CD4-positive, alpha-beta T cell treated with Interleukin-17A for 4 hours (primary cell): ENCODE measurements at regions not wholly inside any gene's neighbourhood (a gene's known extent, or its start where the extent isn't known, plus 50 kb on each side); places are given as distances from the start of the nearest gene placed in this dataset.
"Not testable (repeated sequence)": the region's sequence is repeated elsewhere in the genome, so short reads cannot be mapped to it uniquely, and the experiment has no call there.

Experiments used
- DNase-seq: peaks from one replicate; pipeline ENCODE4 v3.0.0-alpha.2; 2020; ENCODE audit warnings: mixed read lengths

- DNase-seq = no peak
These were observed 258.3 kb downstream of the SRGAP2C start for GRCh38 chr1:121443001-121443540.

GRCh38 chr1:121444096-121444495, 259.3 kb downstream of the SRGAP2C start:
- DNase-seq = no peak

GRCh38 chr1:121445679-121446078, 260.9 kb downstream of the SRGAP2C start:
- no peak for DNase-seq

- DNase-seq = not testable (repeated sequence)
These were observed 262.6 kb downstream of the SRGAP2C start for GRCh38 chr1:121447280-121447923.

GRCh38 chr1:121448064-121448463, 263.3 kb downstream of the SRGAP2C start:
- not testable (repeated sequence) for DNase-seq

- no peak for DNase-seq
These were observed 264.1 kb downstream of the SRGAP2C start for GRCh38 chr1:121448851-121449250.

- no peak for DNase-seq
These were observed 267.7 kb downstream of the SRGAP2C start for GRCh38 chr1:121452484-121452883.

- DNase-seq = peak; percentile 5
These were observed 273.7 kb downstream of the SRGAP2C start for GRCh38 chr1:121458291-121459048.

GRCh38 chr1:121459235-121459634, 274.5 kb downstream of the SRGAP2C start:
- no peak for DNase-seq

GRCh38 chr1:121469395-121469794, 284.6 kb downstream of the SRGAP2C start:
- not testable (repeated sequence) for DNase-seq

GRCh38 chr1:121470401-121470800, 285.6 kb downstream of the SRGAP2C start:
- not testable (repeated sequence) for DNase-seq

GRCh38 chr1:121471523-121471922, 286.7 kb downstream of the SRGAP2C start:
- no peak for DNase-seq

- DNase-seq = no peak
These were observed 287.2 kb downstream of the SRGAP2C start for GRCh38 chr1:121472017-121472416.

- no peak for DNase-seq
These were observed 298.5 kb downstream of the SRGAP2C start for GRCh38 chr1:121483234-121483633.

- no peak for DNase-seq
These were observed 299.2 kb downstream of the SRGAP2C start for GRCh38 chr1:121483961-121484424.

- DNase-seq = not testable (repeated sequence)
These were observed 310.0 kb downstream of the SRGAP2C start for GRCh38 chr1:121494796-121495195.

GRCh38 chr1:121511455-121511854, 326.7 kb downstream of the SRGAP2C start:
- not testable (repeated sequence) for DNase-seq

GRCh38 chr1:121511876-121512275, 327.1 kb downstream of the SRGAP2C start:
- not testable (repeated sequence) for DNase-seq

- no peak for DNase-seq
These were observed 330.5 kb downstream of the SRGAP2C start for GRCh38 chr1:121515235-121515634.

GRCh38 chr1:121516234-121516967, 331.6 kb downstream of the SRGAP2C start:
- DNase-seq = peak; percentile 30

GRCh38 chr1:121517586-121518230, 332.9 kb downstream of the SRGAP2C start:
- DNase-seq = no peak

- DNase-seq = no peak
These were observed 333.9 kb downstream of the SRGAP2C start for GRCh38 chr1:121518726-121519041.
